Anterior cingulate cortex (tissue), 58 donors: ENCODE measurements at regions not wholly inside any gene's neighbourhood (a gene's known extent, or its start where the extent isn't known, plus 50 kb on each side); places are given as distances from the start of the nearest gene placed in this dataset.

Experiments
- DNase-seq, 58 donors: peaks; one replicate each; lab custom pipeline; 2025; lab: John Stamatoyannopoulos, UW

GRCh38 chr12:43255522-43256111 lies 296.4 kb downstream of the ADAMTS20 start:
- DNase-seq = no peak

GRCh38 chr12:43252585-43252984 lies 299.4 kb downstream of the ADAMTS20 start:
- DNase-seq = no peak

GRCh38 chr12:43245947-43246346 lies 306.1 kb downstream of the ADAMTS20 start:
- no peak for DNase-seq

- DNase-seq = no peak
These were observed 310.0 kb downstream of the ADAMTS20 start for GRCh38 chr12:43241986-43242385.

GRCh38 chr12:43238281-43238680 lies 313.7 kb downstream of the ADAMTS20 start:
- DNase-seq = no peak

GRCh38 chr12:43237238-43237879 lies 314.6 kb downstream of the ADAMTS20 start:
- DNase-seq = no peak

GRCh38 chr12:43235721-43236120 lies 316.3 kb downstream of the ADAMTS20 start:
- DNase-seq = no peak

- no peak for DNase-seq
These were observed 318.1 kb downstream of the ADAMTS20 start for GRCh38 chr12:43233861-43234260.

GRCh38 chr12:43226151-43226550 lies 325.9 kb downstream of the ADAMTS20 start:
- no peak for DNase-seq

- peak in 1 of 58 donors; percentile 4 for DNase-seq
These were observed 327.7 kb downstream of the ADAMTS20 start for GRCh38 chr12:43224190-43224805.

- DNase-seq = no peak
These were observed 329.2 kb downstream of the ADAMTS20 start for GRCh38 chr12:43222796-43223195.

GRCh38 chr12:43221216-43221615 lies 330.8 kb downstream of the ADAMTS20 start:
- DNase-seq = no peak

GRCh38 chr12:43216490-43216889 lies 335.5 kb downstream of the ADAMTS20 start:
- DNase-seq = no peak

- no peak for DNase-seq
These were observed 337.8 kb downstream of the ADAMTS20 start for GRCh38 chr12:43214166-43214565.

- DNase-seq = no peak
These were observed 338.4 kb downstream of the ADAMTS20 start for GRCh38 chr12:43213608-43214007.

- no peak for DNase-seq
These were observed 341.4 kb downstream of the ADAMTS20 start for GRCh38 chr12:43210485-43211192.

- no peak for DNase-seq
These were observed 343.4 kb downstream of the ADAMTS20 start for GRCh38 chr12:43208627-43209026.

GRCh38 chr12:43208221-43208620 lies 343.8 kb downstream of the ADAMTS20 start:
- DNase-seq = no peak

- no peak for DNase-seq
These were observed 345.6 kb downstream of the ADAMTS20 start for GRCh38 chr12:43206396-43206795.

GRCh38 chr12:43198608-43199007 lies 353.4 kb downstream of the ADAMTS20 start:
- no peak for DNase-seq

- no peak for DNase-seq
These were observed 355.6 kb downstream of the ADAMTS20 start for GRCh38 chr12:43196268-43196907.
